HEK293 (cell line): ENCODE measurements at regions not wholly inside any gene's neighbourhood (a gene's known extent, or its start where the extent isn't known, plus 50 kb on each side); places are given as distances from the start of the nearest gene placed in this dataset.

ENCODE experiments used
- BCL11A ChIP-seq: fragments of 450-650 bp; formaldehyde crosslinking; IDR thresholded peaks from 2 replicates; pipeline ENCODE4 v1.5.1; 2016; ENCODE audit warnings: low read depth, missing biosample characterization, missing genetic modification characterization
- KLF16 ChIP-seq: fragments of 450-650 bp; formaldehyde crosslinking; IDR thresholded peaks from 2 replicates; pipeline ENCODE4 v1.5.1; 2017; ENCODE audit warnings: missing biosample characterization, missing genetic modification characterization
- YY1 ChIP-seq: fragments of 450-650 bp; formaldehyde crosslinking; IDR thresholded peaks from 2 replicates; pipeline ENCODE4 v1.5.1; 2018; ENCODE audit warnings: missing biosample characterization, missing genetic modification characterization
- ZBTB20 ChIP-seq: fragments of 450-650 bp; formaldehyde crosslinking; IDR thresholded peaks from 2 replicates; pipeline ENCODE4 v1.5.1; 2016; ENCODE audit warnings: missing biosample characterization, missing genetic modification characterization
- ZBTB8A ChIP-seq: fragments of 450-650 bp; formaldehyde crosslinking; IDR thresholded peaks from 2 replicates; pipeline ENCODE4 v1.5.1; 2016; ENCODE audit warnings: missing biosample characterization, missing genetic modification characterization
- ZNF155 ChIP-seq: fragments of 450-650 bp; formaldehyde crosslinking; IDR thresholded peaks from 2 replicates; pipeline ENCODE4 v1.5.1; 2016; ENCODE audit warnings: missing biosample characterization, missing genetic modification characterization
- ZNF214 ChIP-seq: fragments of 450-650 bp; formaldehyde crosslinking; IDR thresholded peaks from 2 replicates; pipeline ENCODE4 v1.5.1; 2017; ENCODE audit warnings: missing biosample characterization, mild to moderate bottlenecking, missing genetic modification characterization, borderline replicate concordance
- ZNF501 ChIP-seq: fragments of 450-650 bp; formaldehyde crosslinking; IDR thresholded peaks from 2 replicates; pipeline ENCODE4 v1.5.1; 2016; ENCODE audit warnings: missing biosample characterization, missing genetic modification characterization
- TF ChIP-seq, protein P1 (sequence below): fragments of 450-650 bp; formaldehyde crosslinking; IDR thresholded peaks from 2 replicates; pipeline ENCODE4 v1.5.1; 2016; ENCODE audit warnings: missing biosample characterization, missing genetic modification characterization
- TF ChIP-seq, protein P2 (sequence below): fragments of 450-650 bp; formaldehyde crosslinking; IDR thresholded peaks from 2 replicates; pipeline ENCODE4 v1.5.1; 2016; ENCODE audit warnings: missing biosample characterization, missing genetic modification characterization

DNA sequence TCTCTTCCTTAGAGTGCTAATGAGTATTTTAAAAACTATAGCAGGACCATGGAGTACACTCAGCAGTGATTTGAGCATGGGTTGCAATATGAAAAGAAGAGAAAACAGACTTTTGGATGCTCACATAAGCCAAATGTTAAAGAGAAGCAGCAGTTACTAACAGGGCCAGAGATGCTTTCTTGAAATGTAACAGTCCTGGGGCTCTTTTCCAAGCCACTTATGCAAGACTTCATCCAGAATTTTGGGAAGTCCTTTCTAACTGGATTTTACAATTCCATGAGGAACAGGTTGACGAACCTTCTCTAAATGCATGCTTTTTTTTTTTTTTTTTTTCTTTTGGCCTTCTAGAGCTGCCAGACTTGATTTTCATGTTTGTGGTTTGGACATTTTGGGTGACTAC is 282.0 kb downstream of the SEC23IP start:
- TF ChIP-seq YY1 (no peak), ZNF214 (tag by site-specific recombination) (no peak), KLF16 (tag by site-specific recombination) (no peak), ZBTB8A (tag by site-specific recombination) (no peak), ZNF155 (tag by site-specific recombination) (no peak), ZBTB20 (tag by site-specific recombination) (no peak), ZNF501 (tag by site-specific recombination) (no peak), BCL11A (tag by site-specific recombination) (no peak)
- TF ChIP-seq, protein P1, sequence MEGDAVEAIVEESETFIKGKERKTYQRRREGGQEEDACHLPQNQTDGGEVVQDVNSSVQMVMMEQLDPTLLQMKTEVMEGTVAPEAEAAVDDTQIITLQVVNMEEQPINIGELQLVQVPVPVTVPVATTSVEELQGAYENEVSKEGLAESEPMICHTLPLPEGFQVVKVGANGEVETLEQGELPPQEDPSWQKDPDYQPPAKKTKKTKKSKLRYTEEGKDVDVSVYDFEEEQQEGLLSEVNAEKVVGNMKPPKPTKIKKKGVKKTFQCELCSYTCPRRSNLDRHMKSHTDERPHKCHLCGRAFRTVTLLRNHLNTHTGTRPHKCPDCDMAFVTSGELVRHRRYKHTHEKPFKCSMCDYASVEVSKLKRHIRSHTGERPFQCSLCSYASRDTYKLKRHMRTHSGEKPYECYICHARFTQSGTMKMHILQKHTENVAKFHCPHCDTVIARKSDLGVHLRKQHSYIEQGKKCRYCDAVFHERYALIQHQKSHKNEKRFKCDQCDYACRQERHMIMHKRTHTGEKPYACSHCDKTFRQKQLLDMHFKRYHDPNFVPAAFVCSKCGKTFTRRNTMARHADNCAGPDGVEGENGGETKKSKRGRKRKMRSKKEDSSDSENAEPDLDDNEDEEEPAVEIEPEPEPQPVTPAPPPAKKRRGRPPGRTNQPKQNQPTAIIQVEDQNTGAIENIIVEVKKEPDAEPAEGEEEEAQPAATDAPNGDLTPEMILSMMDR (tag by site-specific recombination) = no peak
- TF ChIP-seq, protein P2, sequence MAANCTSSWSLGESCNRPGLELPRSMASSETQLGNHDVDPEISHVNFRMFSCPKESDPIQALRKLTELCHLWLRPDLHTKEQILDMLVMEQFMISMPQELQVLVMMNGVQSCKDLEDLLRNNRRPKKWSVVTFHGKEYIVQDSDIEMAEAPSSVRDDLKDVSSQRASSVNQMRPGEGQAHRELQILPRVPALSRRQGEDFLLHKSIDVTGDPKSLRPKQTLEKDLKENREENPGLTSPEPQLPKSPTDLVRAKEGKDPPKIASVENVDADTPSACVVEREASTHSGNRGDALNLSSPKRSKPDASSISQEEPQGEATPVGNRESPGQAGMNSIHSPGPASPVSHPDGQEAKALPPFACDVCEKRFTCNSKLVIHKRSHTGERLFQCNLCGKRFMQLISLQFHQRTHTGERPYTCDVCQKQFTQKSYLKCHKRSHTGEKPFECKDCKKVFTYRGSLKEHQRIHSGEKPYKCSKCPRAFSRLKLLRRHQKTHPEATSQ (tag by site-specific recombination) = no peak
